Activated CD4-positive, alpha-beta T cell treated with anti-CD3 and anti-CD28 coated beads, Interleukin-2, amount 10 ng/mL, durations not matched to agents 7 days and 5 days (primary cell): ENCODE measurements at regions not wholly inside any gene's neighbourhood (a gene's known extent, or its start where the extent isn't known, plus 50 kb on each side); places are given as distances from the start of the nearest gene placed in this dataset.
"Not testable (repeated sequence)": the region's sequence is repeated elsewhere in the genome, so short reads cannot be mapped to it uniquely, and the experiment has no call there.

Experiments
- CTCF ChIA-PET: fragments of 350-600 bp; sonication (Branson Sonifier 250); formaldehyde crosslinking; loops from one replicate; lab custom pipeline; 2021; ENCODE audit warnings: antibody characterized with exemption; lab: Charles Lee
- POLR2A ChIA-PET: fragments of 350-600 bp; sonication (Branson Sonifier 250); formaldehyde crosslinking; loops from one replicate; lab custom pipeline; 2021; ENCODE audit warnings: antibody characterized with exemption; lab: Charles Lee
- DNase-seq: peaks from one replicate; pipeline ENCODE4 v3.0.0-alpha.2; 2020
- H3K27ac Mint-ChIP-seq: one replicate; pipeline ENCODE4 v1.8.0; 2021; ENCODE audit warnings: mild to moderate bottlenecking, moderate library complexity, mixed read lengths
- H3K27me3 Mint-ChIP-seq: one replicate; pipeline ENCODE4 v1.8.0; 2021; ENCODE audit warnings: mixed read lengths
- H3K36me3 Mint-ChIP-seq: one replicate; pipeline ENCODE4 v1.8.0; 2021; ENCODE audit warnings: low read depth, mixed read lengths
- H3K4me1 Mint-ChIP-seq: one replicate; pipeline ENCODE4 v1.8.0; 2021; ENCODE audit warnings: mixed read lengths
- H3K4me3 Mint-ChIP-seq: one replicate; pipeline ENCODE4 v1.8.0; 2021; ENCODE audit warnings: mild to moderate bottlenecking, moderate library complexity, mixed read lengths
- H3K9me3 Mint-ChIP-seq: one replicate; pipeline ENCODE4 v1.8.0; 2021; ENCODE audit warnings: mixed read lengths

DNA sequence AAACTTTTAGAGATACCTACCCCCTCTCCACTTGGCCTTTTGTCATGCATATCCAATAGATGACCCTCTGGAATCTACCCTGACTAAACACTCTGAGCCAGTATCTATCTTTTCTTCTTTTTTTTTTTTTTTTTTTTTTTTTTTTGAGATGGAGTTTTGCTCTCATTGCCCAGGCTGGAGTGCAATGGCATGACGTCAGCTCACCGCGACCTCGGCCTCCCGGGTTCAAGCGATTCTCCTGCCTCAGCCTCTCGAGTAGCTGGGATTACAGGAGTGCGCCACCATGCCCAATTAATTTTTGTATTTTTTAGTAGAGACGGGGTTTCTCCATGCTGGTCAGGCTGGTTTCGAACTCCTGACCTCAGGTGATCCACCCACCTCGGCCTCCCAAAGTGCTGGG lies 50.8 kb upstream of the GRIN2B start:
- DNase-seq, H3K4me1 Mint-ChIP-seq, H3K4me3 Mint-ChIP-seq, H3K27me3 Mint-ChIP-seq, H3K9me3 Mint-ChIP-seq, H3K27ac Mint-ChIP-seq, H3K36me3 Mint-ChIP-seq, POLR2A ChIA-PET: not testable (repeated sequence)
- CTCF ChIA-PET, result interaction anchor here (1.2 kb wide), 1 partner anchor 15 kb away, joined by 3 read pairs; no protein-coding TSS in a partner anchor

DNA sequence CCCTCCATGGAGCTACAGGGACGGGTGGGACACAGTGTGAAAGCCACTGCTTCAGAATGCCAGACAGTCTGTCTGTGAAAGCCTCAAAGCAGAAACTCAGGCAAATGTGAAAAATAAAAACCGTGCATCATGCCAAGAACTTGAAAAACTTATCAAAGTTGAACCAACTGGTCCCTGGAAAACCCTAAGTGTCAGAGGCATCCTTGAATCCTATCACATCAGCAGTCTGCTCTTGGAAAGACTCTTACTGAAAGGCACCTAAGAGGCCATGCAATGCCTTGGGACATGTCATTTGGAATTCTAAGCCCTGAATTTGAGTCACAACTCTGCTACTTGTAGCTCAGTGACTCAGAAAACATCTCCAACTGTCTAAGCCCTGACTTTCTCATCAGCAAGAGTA lies 62.4 kb upstream of the GRIN2B start:
- Mint-ChIP-seq H3K4me1 (no peaks in the 10 kb centered on the region), H3K9me3 (no peaks in the 10 kb centered on the region), H3K36me3 (no peaks in the 10 kb centered on the region), H3K27me3 (no peaks in the 10 kb centered on the region), H3K4me3 (no peak overlapping the region), H3K27ac (no peak overlapping the region)
- no peak for DNase-seq
- ChIA-PET POLR2A (no interaction called here), CTCF (no interaction called here)

DNA sequence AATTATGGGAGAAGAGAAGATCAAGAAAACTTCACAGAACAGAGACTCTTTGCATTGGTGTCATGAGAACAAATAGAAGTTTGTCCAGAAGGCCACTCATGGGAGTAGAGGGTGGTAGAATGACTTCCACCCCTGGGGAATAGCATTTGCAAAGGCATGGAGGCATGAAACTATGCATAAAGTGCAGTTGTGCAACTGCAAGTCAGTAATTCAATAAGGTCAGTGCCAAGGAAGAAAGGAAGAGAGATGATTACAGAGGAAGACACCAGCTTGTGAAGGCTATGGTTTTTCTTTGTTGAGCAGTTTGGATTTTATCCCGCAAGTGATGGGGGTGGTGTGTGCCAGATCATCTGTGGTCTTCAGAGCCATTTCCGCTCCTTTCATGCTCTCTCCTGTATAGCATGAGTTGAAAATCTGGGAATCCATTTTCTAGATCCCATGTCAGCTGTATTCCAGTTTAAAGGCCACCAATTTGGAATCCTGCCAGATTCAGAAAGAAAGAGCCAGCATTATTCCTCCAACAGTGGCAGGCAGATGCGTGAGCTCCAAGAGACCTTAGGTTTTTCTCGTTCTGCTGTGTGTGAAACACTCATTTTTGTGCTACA lies 67.6 kb upstream of the GRIN2B start:
- Mint-ChIP-seq H3K27me3 (no peaks in the 10 kb centered on the region), H3K27ac (no peak overlapping the region), H3K4me3 (no peak overlapping the region), H3K36me3 (no peaks in the 10 kb centered on the region), H3K9me3 (no peaks in the 10 kb centered on the region), H3K4me1 (no peaks in the 10 kb centered on the region)
- no peak for DNase-seq
- POLR2A ChIA-PET, result no interaction called here
- CTCF ChIA-PET, result no interaction called here

DNA sequence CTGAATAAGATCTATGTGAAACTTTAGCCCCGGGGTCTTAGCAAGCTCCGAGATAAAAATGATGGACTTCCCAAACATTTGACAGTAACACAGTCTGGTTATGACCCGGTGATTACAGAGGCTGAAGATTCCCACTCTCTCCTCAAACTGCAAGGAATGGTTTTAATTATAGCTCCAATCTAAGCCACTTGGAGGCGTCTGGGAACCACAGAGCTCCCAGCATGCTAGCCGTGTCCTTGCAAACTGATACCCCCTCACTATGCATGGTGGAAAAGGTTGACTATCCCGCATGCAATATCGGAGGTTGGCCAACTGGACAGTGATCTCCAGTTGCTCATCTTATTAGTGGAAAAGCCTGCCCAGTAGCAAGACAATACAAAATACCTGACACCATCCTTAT lies 76.5 kb upstream of the GRIN2B start:
- Mint-ChIP-seq H3K4me3 (no peak overlapping the region), H3K9me3 (no peaks in the 10 kb centered on the region), H3K36me3 (no peaks in the 10 kb centered on the region), H3K27ac (no peak overlapping the region), H3K4me1 (no peaks in the 10 kb centered on the region), H3K27me3 (no peaks in the 10 kb centered on the region)
- POLR2A ChIA-PET, result no interaction called here
- CTCF ChIA-PET, result interaction anchor here (0.6 kb wide), 1 partner anchor 612 kb away, joined by 4 read pairs; no protein-coding TSS in a partner anchor
- no peak for DNase-seq

DNA sequence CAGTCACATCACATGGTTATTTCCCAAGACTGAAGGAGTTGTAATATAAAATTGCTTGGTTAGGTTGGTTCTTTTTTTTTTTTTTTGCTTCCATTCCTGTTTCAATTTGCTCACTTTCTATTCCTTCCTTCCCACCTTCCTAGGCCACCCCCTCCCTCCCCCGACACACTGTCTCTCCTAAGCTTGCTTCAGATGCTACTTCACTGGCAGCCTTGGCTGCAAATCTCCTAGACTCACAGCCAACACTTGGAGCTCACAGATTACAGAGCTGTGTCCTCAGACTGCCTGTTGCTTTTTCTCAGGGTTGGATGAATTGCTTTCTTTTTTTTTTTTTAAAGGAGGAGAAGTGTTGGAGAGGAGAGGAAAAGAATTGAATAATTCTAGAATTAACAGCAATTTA lies 77.3 kb upstream of the GRIN2B start:
- Mint-ChIP-seq H3K27me3 (no peaks in the 10 kb centered on the region), H3K4me3 (no peak overlapping the region), H3K36me3 (no peaks in the 10 kb centered on the region), H3K27ac (no peak overlapping the region), H3K9me3 (no peaks in the 10 kb centered on the region), H3K4me1 (no peaks in the 10 kb centered on the region)
- DNase-seq, result no peak
- CTCF ChIA-PET, result interaction anchor here (0.6 kb wide), 1 partner anchor 613 kb away, joined by 4 read pairs; no protein-coding TSS in a partner anchor
- POLR2A ChIA-PET, result no interaction called here

DNA sequence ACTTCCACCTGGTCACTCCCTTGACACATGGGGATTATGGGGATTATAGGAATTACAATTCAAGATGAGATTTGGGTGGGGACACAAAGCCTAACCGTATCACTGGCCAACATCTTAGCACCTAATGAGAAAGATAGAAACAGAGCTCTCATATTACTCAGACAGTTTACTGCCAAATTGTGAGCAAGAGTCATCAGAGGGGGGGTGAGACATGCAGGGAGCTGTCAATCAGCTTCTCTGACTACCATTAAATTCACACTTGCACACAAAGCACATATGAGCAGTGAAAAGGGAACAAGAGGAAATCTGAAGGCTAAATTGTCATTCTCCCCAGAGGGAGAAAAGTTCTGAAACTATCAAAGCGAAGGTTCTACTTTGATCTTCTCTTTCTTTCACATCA lies 78.1 kb upstream of the GRIN2B start:
- H3K27ac Mint-ChIP-seq, result no peak overlapping the region
- CTCF ChIA-PET, result interaction anchor here (1.2 kb wide), 1 partner anchor 12 kb away, joined by 3 read pairs; no protein-coding TSS in a partner anchor
- H3K27me3 Mint-ChIP-seq, result no peaks in the 10 kb centered on the region
- no peaks in the 10 kb centered on the region for H3K36me3 Mint-ChIP-seq
- POLR2A ChIA-PET, result interaction anchor here (0.6 kb wide), 1 partner anchor 74 kb away, joined by 3 read pairs; no protein-coding TSS in a partner anchor
- no peaks in the 10 kb centered on the region for H3K9me3 Mint-ChIP-seq
- H3K4me3 Mint-ChIP-seq, result no peak overlapping the region
- no peak for DNase-seq
- H3K4me1 Mint-ChIP-seq, result no peaks in the 10 kb centered on the region

DNA sequence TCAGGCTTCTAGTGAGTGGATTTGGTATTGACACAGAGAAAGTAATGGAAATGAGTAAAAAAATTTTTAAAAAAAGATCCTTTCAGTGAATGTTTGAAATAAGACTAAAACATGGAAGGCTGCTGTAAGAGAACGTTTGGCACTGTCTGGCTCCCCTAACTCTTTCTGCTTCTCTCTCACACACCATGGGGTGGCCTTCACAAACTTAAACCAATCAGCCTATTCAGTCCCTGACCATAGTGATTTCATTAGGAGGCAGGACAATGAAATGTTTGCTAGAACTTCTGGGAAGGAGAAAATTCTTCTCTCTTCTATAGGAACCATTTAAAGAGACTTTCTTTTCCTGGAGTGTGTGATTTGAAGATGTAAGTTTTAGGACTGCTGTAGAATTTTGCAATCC lies 84.2 kb upstream of the GRIN2B start:
- Mint-ChIP-seq H3K9me3 (no peaks in the 10 kb centered on the region), H3K4me3 (no peak overlapping the region), H3K27ac (no peak overlapping the region), H3K4me1 (no peaks in the 10 kb centered on the region), H3K36me3 (no peaks in the 10 kb centered on the region), H3K27me3 (no peaks in the 10 kb centered on the region)
- ChIA-PET POLR2A (no interaction called here), CTCF (no interaction called here)
- no peak for DNase-seq

DNA sequence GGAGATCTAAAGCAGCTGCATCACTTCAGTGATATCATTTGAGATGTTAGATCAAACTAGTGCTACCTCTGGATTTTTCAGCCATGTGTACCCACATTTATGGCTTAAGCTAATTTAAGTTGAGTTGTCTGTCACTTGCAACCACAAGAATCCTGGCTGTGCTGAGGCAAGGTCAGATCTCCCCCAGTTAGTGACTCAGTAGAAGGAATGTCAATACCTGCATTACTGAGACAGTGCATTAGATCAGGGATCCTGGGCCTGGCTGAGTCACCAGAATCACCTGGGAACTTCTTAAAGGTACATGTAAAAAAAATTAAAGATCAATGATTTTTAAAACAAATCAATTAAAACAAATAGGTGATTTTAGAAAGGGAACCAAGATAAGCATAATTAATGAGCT lies 84.6 kb upstream of the GRIN2B start:
- Mint-ChIP-seq H3K27me3 (no peaks in the 10 kb centered on the region), H3K27ac (no peak overlapping the region), H3K9me3 (no peaks in the 10 kb centered on the region), H3K4me3 (no peak overlapping the region), H3K36me3 (no peaks in the 10 kb centered on the region), H3K4me1 (no peaks in the 10 kb centered on the region)
- POLR2A ChIA-PET, result no interaction called here
- CTCF ChIA-PET, result no interaction called here
- DNase-seq, result no peak

DNA sequence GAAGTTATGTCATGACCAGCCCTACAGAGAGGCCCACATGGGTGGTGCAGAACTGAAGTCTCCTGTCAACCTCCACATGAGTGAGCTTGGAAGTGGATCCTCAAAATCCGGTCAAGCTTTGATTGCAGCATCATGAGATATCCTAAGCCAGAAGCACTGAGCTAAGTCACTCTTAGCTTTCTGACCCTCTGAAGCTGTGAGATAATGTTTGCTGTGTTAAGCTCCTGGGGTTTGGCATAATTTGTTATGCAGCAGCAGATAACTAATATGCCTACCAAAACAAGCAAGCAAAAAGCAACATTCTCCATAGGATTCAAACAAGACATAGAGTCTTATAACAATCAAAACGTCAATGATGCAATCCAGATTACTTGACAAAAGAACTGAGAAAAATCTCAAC lies 87.6 kb upstream of the GRIN2B start:
- H3K4me3 Mint-ChIP-seq, result no peak overlapping the region
- H3K27ac Mint-ChIP-seq, result no peak overlapping the region
- ChIA-PET CTCF (no interaction called here), POLR2A (no interaction called here)
- no peaks in the 10 kb centered on the region for H3K27me3 Mint-ChIP-seq
- H3K9me3 Mint-ChIP-seq, result no peaks in the 10 kb centered on the region
- DNase-seq, result no peak
- H3K36me3 Mint-ChIP-seq, result no peaks in the 10 kb centered on the region
- no peaks in the 10 kb centered on the region for H3K4me1 Mint-ChIP-seq

DNA sequence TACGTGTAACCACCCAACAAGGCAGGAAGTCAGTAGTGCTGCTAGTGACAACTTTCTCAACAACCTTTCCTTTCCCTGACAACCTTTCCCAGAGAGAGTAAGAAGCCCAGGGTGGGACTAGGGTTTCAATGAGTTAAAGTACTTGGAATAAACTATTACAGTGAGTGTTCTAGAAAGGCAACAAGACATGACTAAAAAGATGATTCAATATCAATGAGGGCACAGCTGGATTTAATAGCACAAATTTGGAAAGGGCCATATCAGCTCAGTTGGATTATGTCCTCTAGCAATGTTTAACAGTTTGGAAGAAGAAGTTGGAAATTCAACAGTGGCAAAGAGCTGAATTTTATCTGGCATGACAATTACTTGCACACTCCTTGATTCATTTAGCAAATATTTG lies 90.4 kb upstream of the GRIN2B start:
- DNase-seq, result no peak
- Mint-ChIP-seq H3K9me3 (no peaks in the 10 kb centered on the region), H3K36me3 (no peaks in the 10 kb centered on the region), H3K27me3 (no peaks in the 10 kb centered on the region), H3K4me3 (no peak overlapping the region), H3K27ac (no peak overlapping the region), H3K4me1 (no peaks in the 10 kb centered on the region)
- ChIA-PET POLR2A (no interaction called here), CTCF (no interaction called here)

DNA sequence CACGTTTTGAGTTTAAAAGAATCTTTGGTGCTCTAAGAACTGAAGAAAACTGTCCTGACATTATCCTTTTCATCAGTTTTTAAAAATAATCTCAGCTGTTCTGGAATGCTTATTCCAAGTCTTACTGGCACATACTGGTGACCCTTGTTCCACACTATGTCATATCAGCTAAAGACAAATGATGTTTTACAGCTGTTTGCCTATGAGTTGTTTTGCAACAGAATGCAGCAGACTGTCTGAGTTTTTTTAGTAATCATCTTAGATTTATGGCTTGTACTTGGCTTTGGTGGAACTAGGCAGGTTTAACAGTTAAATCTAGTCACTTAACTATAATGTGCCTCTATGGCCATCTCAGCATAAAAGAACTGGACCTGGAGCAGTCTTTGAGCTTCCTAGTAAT lies 91.6 kb upstream of the GRIN2B start:
- Mint-ChIP-seq H3K27me3 (no peaks in the 10 kb centered on the region), H3K9me3 (no peaks in the 10 kb centered on the region), H3K27ac (no peak overlapping the region), H3K4me1 (no peaks in the 10 kb centered on the region), H3K4me3 (no peak overlapping the region), H3K36me3 (no peaks in the 10 kb centered on the region)
- ChIA-PET CTCF (no interaction called here), POLR2A (no interaction called here)
- DNase-seq, result no peak

DNA sequence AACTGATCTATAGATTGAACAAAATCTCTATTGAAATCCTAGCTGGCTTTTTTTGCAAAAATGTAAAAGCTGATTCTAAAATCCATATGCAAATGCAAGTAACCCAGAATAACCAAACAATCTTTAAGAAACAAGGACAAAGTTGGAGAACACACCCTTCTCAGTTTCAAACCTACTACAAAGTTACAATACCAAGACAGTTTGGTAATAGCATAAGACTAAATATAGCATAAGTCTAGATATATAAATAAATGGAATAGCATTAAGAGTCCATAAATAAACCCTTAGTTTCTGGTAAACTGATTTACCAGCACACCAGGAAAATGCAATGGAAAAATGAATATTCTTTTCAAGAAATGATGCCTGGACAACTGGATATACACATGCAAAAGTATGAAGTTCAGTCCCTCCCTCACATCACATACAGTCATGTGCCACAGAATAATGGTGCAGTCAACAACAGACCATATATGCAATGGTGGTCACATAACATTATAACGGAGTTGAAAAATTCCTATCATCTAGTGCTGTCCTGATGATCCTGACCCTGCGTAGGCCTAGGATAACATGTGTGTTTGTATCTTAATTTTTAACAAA lies 94.5 kb upstream of the GRIN2B start:
- CTCF ChIA-PET, result no interaction called here
- H3K4me3 Mint-ChIP-seq, result no peak overlapping the region

DNA sequence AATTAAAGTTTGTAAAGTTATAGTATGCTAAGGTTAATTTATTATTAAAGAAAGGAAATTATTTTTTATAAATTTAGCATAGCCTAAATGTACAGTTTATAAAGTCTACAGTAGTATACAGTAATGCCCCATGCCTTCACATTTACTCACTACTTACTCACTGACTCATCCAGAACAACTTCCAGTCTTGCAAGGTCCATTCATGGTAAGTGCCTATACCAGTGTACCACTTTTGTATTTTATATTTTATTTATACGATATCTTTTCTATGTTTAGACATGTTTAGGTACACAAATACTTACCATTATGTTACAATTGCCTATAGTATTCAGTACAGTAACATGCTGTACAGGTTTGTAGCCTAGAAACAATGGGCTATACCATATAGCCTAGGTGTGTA lies 95.1 kb upstream of the GRIN2B start:
- Mint-ChIP-seq H3K9me3 (no peaks in the 10 kb centered on the region), H3K4me3 (no peak overlapping the region), H3K27ac (no peak overlapping the region), H3K4me1 (no peaks in the 10 kb centered on the region), H3K36me3 (no peaks in the 10 kb centered on the region), H3K27me3 (no peaks in the 10 kb centered on the region)
- POLR2A ChIA-PET, result no interaction called here
- CTCF ChIA-PET, result no interaction called here
- DNase-seq, result no peak

More for the DNA sequence above, 94.5 kb upstream of the GRIN2B start:
- H3K9me3 Mint-ChIP-seq, result no peaks in the 10 kb centered on the region
- POLR2A ChIA-PET, result no interaction called here
- no peak for DNase-seq
- no peaks in the 10 kb centered on the region for H3K27me3 Mint-ChIP-seq
- no peaks in the 10 kb centered on the region for H3K4me1 Mint-ChIP-seq
- H3K36me3 Mint-ChIP-seq, result no peaks in the 10 kb centered on the region
- H3K27ac Mint-ChIP-seq, result no peak overlapping the region

DNA sequence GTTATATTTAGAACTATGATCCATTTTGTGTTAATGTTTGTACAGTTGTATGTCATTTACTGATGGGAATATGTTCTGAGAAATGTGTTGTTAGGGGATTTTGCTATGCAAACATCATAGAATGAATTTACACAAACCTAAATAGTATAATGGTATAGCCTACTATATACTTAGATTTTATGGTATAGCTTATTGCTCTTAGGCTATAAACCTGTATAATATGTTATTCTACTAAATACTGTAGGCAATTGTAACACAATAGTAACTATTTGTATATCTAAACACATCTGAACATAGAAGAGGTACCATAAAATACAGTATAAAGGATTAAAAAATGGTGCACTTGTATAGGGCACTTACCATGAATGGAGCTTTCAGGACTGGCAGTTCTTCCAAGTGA lies 105.4 kb upstream of the GRIN2B start:
- Mint-ChIP-seq H3K9me3 (no peaks in the 10 kb centered on the region), H3K36me3 (no peaks in the 10 kb centered on the region), H3K27ac (no peak overlapping the region), H3K4me1 (no peaks in the 10 kb centered on the region), H3K27me3 (no peaks in the 10 kb centered on the region), H3K4me3 (no peak overlapping the region)
- DNase-seq, result no peak
- ChIA-PET CTCF (no interaction called here), POLR2A (no interaction called here)
